HEK293 (cell line): ENCODE measurements at regions not wholly inside any gene's neighbourhood (a gene's known extent, or its start where the extent isn't known, plus 50 kb on each side); places are given as distances from the start of the nearest gene placed in this dataset.
"Not testable (repeated sequence)": the region's sequence is repeated elsewhere in the genome, so short reads cannot be mapped to it uniquely, and the experiment has no call there.

Source experiments
- BCL11B ChIP-seq: fragments of 450-650 bp; formaldehyde crosslinking; IDR thresholded peaks from 2 replicates; pipeline ENCODE4 v1.5.1; 2016; ENCODE audit warnings: low read depth, missing biosample characterization, missing genetic modification characterization
- CTCF ChIP-seq: fragments of 450-650 bp; formaldehyde crosslinking; IDR thresholded peaks from 2 replicates; pipeline ENCODE4 v1.5.1; 2016; ENCODE audit warnings: missing biosample characterization, missing genetic modification characterization
- KLF9 ChIP-seq: fragments of 450-650 bp; formaldehyde crosslinking; IDR thresholded peaks from 2 replicates; pipeline ENCODE4 v1.5.1; 2016; ENCODE audit warnings: missing biosample characterization, missing genetic modification characterization, low read depth
- ZNF146 ChIP-seq: fragments of 450-650 bp; formaldehyde crosslinking; IDR thresholded peaks from 2 replicates; pipeline ENCODE4 v1.5.1; 2016; ENCODE audit warnings: missing biosample characterization, missing genetic modification characterization
- ZNF501 ChIP-seq: fragments of 450-650 bp; formaldehyde crosslinking; IDR thresholded peaks from 2 replicates; pipeline ENCODE4 v1.5.1; 2016; ENCODE audit warnings: missing biosample characterization, missing genetic modification characterization
- ZNF518A ChIP-seq: fragments of 450-650 bp; formaldehyde crosslinking; conservative IDR thresholded peaks from 2 replicates; pipeline ENCODE4 v1.5.1; 2016; ENCODE audit warnings: low read depth, missing biosample characterization, missing genetic modification characterization
- ZNF549 ChIP-seq: fragments of 450-650 bp; IDR thresholded peaks from 2 replicates; pipeline ENCODE4 v1.5.1; 2018; ENCODE audit warnings: missing biosample characterization, missing genetic modification characterization, mild to moderate bottlenecking, inconsistent platforms, moderate library complexity
- ZNF629 ChIP-seq: fragments of 450-650 bp; formaldehyde crosslinking; IDR thresholded peaks from 2 replicates; pipeline ENCODE4 v1.5.1; 2017; ENCODE audit warnings: missing biosample characterization, missing genetic modification characterization

- TF ChIP-seq CTCF (tag by site-specific recombination); ZNF146 (tag by site-specific recombination); ZNF549; KLF9 (tag by site-specific recombination); BCL11B (tag by site-specific recombination); ZNF501 (tag by site-specific recombination); ZNF518A (tag by site-specific recombination); ZNF629 (tag by site-specific recombination): not testable (repeated sequence)
Measured at GRCh38 chr12:13526185-13526921, 329.8 kb downstream of the EMP1 start.
